Progenitor cell of endocrine pancreas (in vitro differentiated cells): ENCODE measurements at regions not wholly inside any gene's neighbourhood (a gene's known extent, or its start where the extent isn't known, plus 50 kb on each side); places are given as distances from the start of the nearest gene placed in this dataset.

Source experiments
- DNase-seq: peaks from one replicate; pipeline ENCODE4 v3.0.0; 2021; ENCODE audit warnings: low spot score; ENCODE audit not compliant: unreplicated experiment
- H3K27ac Mint-ChIP-seq: 2 replicates; pipeline ENCODE4 v1.8.0; 2021; ENCODE audit warnings: mild to moderate bottlenecking, moderate library complexity, mixed read lengths
- H3K27me3 Mint-ChIP-seq: 2 replicates; pipeline ENCODE4 v1.8.0; 2021; ENCODE audit warnings: mixed read lengths
- H3K36me3 Mint-ChIP-seq: 2 replicates; pipeline ENCODE4 v1.8.0; 2022; ENCODE audit warnings: mixed read lengths; ENCODE audit not compliant: insufficient read depth
- H3K4me1 Mint-ChIP-seq: 2 replicates; pipeline ENCODE4 v1.8.0; 2021; ENCODE audit warnings: low read depth, mixed read lengths
- H3K4me3 Mint-ChIP-seq: 2 replicates; pipeline ENCODE4 v1.8.0; 2021; ENCODE audit warnings: low read depth, mild to moderate bottlenecking, moderate library complexity, mixed read lengths
- H3K9me3 Mint-ChIP-seq: 2 replicates; pipeline ENCODE4 v1.8.0; 2021; ENCODE audit warnings: low read depth, mixed read lengths
- TF ChIP-seq, protein P1 (sequence below): fragments of 200-600 bp; sonication (generic); IDR thresholded peaks from one replicate; pipeline ENCODE4 v1.5.0; 2021; ENCODE audit warnings: antibody characterized with exemption, mild to moderate bottlenecking; ENCODE audit not compliant: unreplicated experiment

DNA sequence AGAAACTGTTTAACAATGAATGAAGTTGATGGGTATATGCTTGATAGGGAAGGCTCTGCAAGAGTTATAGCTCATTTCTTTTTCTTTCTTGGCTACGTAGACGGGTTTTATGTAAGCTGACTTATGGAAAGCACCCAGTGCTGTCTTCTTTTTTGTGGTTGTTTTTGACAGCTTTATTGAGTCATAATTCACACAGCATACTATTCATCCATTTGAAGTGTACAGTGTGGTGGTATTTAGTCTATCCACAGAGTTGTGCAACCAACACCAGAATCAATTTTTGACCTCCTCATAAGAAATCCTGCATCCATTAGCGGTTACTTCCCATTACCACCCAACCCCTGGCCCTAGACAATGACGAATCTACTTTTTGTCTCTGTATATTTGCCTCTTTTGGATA lies 240.6 kb upstream of the KIAA1217 start:
- no peak for DNase-seq
- Mint-ChIP-seq H3K36me3 (no peaks in the 10 kb centered on the region), H3K27me3 (no peaks in the 10 kb centered on the region), H3K9me3 (peaks cover 10% of the 10 kb centered on the region), H3K27ac (no peak overlapping the region), H3K4me3 (no peak overlapping the region), H3K4me1 (peaks cover 2% of the 10 kb centered on the region)
- TF ChIP-seq, protein P1, sequence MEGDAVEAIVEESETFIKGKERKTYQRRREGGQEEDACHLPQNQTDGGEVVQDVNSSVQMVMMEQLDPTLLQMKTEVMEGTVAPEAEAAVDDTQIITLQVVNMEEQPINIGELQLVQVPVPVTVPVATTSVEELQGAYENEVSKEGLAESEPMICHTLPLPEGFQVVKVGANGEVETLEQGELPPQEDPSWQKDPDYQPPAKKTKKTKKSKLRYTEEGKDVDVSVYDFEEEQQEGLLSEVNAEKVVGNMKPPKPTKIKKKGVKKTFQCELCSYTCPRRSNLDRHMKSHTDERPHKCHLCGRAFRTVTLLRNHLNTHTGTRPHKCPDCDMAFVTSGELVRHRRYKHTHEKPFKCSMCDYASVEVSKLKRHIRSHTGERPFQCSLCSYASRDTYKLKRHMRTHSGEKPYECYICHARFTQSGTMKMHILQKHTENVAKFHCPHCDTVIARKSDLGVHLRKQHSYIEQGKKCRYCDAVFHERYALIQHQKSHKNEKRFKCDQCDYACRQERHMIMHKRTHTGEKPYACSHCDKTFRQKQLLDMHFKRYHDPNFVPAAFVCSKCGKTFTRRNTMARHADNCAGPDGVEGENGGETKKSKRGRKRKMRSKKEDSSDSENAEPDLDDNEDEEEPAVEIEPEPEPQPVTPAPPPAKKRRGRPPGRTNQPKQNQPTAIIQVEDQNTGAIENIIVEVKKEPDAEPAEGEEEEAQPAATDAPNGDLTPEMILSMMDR, result no peak

DNA sequence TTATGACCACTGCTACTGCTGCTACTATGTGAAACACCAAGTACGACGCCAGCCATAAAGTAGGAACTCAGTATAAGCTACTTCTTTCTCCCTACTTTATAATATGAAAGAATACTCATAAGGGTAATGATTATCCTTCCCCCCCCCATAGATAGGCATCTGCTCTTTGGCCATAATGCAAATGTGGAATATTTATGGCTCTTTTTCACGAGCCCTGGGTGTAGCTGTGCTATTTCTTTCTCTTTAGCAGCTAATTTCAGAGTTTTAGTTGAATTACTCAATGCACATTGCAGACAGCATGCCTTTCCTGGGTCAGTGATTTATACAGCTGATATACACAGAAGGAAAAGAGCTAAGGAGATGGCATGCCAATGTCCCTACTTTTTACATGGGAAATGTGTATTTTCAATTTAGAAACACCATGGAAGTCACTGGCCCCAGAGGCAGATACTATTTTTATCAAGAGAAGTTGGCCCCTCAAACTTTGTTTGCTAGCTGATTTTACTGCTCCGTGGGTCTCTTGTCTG lies 234.1 kb upstream of the KIAA1217 start:
- H3K4me3 Mint-ChIP-seq, result no peak overlapping the region
- no peaks in the 10 kb centered on the region for H3K27me3 Mint-ChIP-seq
- H3K36me3 Mint-ChIP-seq, result no peaks in the 10 kb centered on the region
- H3K4me1 Mint-ChIP-seq, result peaks cover 19% of the 10 kb centered on the region
- H3K9me3 Mint-ChIP-seq, result peaks cover 7% of the 10 kb centered on the region
- TF ChIP-seq, protein P1, result no peak
- DNase-seq, result no peak
- H3K27ac Mint-ChIP-seq, result no peak overlapping the region

DNA sequence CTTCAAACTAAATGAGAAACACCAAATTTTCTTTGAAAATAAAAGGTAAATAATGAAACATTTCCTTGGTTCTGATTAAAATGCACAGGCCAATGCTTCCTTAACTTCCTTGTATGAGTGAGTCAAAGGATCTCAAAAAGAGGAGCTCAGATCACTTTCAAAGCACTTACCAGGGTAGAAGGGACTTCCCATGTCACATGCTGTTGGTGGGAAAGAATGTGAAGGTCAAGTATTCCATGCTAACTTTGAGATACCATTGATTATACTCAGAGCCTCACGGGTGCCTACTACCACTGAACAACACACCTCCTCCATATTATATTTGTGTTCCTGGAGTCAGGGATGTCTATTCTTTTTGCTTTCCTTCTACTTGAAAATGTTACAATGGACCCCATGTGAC lies 233.5 kb upstream of the KIAA1217 start:
- H3K27me3 Mint-ChIP-seq, result no peaks in the 10 kb centered on the region
- no peak overlapping the region for H3K4me3 Mint-ChIP-seq
- no peaks in the 10 kb centered on the region for H3K36me3 Mint-ChIP-seq
- H3K9me3 Mint-ChIP-seq, result peaks cover 7% of the 10 kb centered on the region
- peaks cover 23% of the 10 kb centered on the region for H3K4me1 Mint-ChIP-seq
- no peak overlapping the region for H3K27ac Mint-ChIP-seq
- no peak for DNase-seq
- TF ChIP-seq, protein P1, result no peak

DNA sequence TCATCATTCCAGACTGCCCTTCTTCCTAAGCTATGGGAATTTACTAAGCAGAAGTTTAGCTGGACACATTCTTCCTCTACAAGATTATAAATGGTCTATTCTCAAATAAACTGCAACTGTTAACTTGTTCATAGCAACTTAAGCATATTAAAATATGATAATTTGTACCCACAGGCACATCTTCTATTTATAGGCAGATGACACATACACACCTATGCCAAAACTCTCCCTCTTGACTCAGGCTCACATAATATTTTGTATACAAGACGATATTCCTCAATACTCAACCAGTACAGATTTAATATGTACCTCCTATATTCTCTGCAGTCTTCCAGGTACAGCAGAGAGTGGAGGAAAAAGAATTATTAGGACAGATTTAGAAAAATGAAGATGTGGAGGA lies 232.7 kb upstream of the KIAA1217 start:
- Mint-ChIP-seq H3K4me1 (peaks cover 26% of the 10 kb centered on the region), H3K36me3 (no peaks in the 10 kb centered on the region), H3K4me3 (no peak overlapping the region), H3K27me3 (no peaks in the 10 kb centered on the region), H3K27ac (no peak overlapping the region), H3K9me3 (peaks cover 5% of the 10 kb centered on the region)
- TF ChIP-seq, protein P1, result no peak
- DNase-seq, result no peak

DNA sequence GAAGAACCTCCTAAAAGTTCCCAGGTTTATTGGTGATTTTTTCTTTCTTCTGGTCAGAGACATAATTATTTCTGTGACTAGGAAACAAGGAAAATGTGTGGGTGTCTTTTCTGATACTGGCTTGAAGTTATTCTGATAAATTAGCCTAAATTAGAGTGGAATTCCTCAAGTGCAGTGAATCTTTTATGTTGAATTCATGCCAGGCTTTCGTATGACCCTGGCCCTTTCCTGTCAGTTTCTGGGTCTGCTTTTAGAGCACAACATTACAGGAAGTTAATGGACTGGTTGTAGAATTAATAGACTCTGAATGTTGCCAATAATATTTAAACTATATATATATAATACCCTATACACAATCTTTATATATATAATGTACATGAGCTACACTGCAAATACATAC lies 230.6 kb upstream of the KIAA1217 start:
- Mint-ChIP-seq H3K36me3 (no peaks in the 10 kb centered on the region), H3K4me1 (peaks cover 30% of the 10 kb centered on the region), H3K4me3 (no peak overlapping the region), H3K27me3 (no peaks in the 10 kb centered on the region), H3K27ac (no peak overlapping the region), H3K9me3 (peaks cover 3% of the 10 kb centered on the region)
- TF ChIP-seq, protein P1, result no peak
- DNase-seq, result no peak
